ENCODE measurements at regions not wholly inside any gene's neighbourhood (a gene's known extent, or its start where the extent isn't known, plus 50 kb on each side); places are given as distances from the start of the nearest gene placed in this dataset.

- in situ Hi-C loops (cut with HindIII; ENCODE audit: low sequenced_read_pairs), result no loop called here
These were observed 219.1 kb upstream of the KLF6 start for GRCh38 chr10:4004144-4004543.

- in situ Hi-C loops (cut with HindIII; ENCODE audit: low sequenced_read_pairs), result no loop called here
These were observed 218.5 kb upstream of the KLF6 start for GRCh38 chr10:4003348-4003973.

GRCh38 chr10:4001811-4002210, 216.8 kb upstream of the KLF6 start:
- in situ Hi-C loops (cut with HindIII; ENCODE audit: low sequenced_read_pairs), result no loop called here

GRCh38 chr10:3999642-4000041, 214.6 kb upstream of the KLF6 start:
- in situ Hi-C loops (cut with HindIII; ENCODE audit: low sequenced_read_pairs), result no loop called here

- in situ Hi-C loops (cut with HindIII; ENCODE audit: low sequenced_read_pairs), result no loop called here
These were observed 211.7 kb upstream of the KLF6 start for GRCh38 chr10:3996697-3997096.

- in situ Hi-C loops (cut with HindIII; ENCODE audit: low sequenced_read_pairs), result no loop called here
These were observed 210.5 kb upstream of the KLF6 start for GRCh38 chr10:3995302-3996210.

- in situ Hi-C loops (cut with HindIII; ENCODE audit: low sequenced_read_pairs), result no loop called here
These were observed 207.6 kb upstream of the KLF6 start for GRCh38 chr10:3992382-3993178.

- in situ Hi-C loops (cut with HindIII; ENCODE audit: low sequenced_read_pairs), result no loop called here
These were observed 205.3 kb upstream of the KLF6 start for GRCh38 chr10:3990307-3990706.

GRCh38 chr10:3987143-3987974, 202.3 kb upstream of the KLF6 start:
- in situ Hi-C loops (cut with HindIII; ENCODE audit: low sequenced_read_pairs), result no loop called here

GRCh38 chr10:3986493-3987142, 201.6 kb upstream of the KLF6 start:
- in situ Hi-C loops (cut with HindIII; ENCODE audit: low sequenced_read_pairs), result no loop called here

- in situ Hi-C loops (cut with HindIII; ENCODE audit: low sequenced_read_pairs), result no loop called here
These were observed 197.9 kb upstream of the KLF6 start for GRCh38 chr10:3982746-3983442.

GRCh38 chr10:3981300-3981699, 196.3 kb upstream of the KLF6 start:
- in situ Hi-C loops (cut with HindIII; ENCODE audit: low sequenced_read_pairs), result no loop called here

- in situ Hi-C loops (cut with HindIII; ENCODE audit: low sequenced_read_pairs), result no loop called here
These were observed 195.7 kb upstream of the KLF6 start for GRCh38 chr10:3980660-3981059.

GRCh38 chr10:3980144-3980543, 195.1 kb upstream of the KLF6 start:
- in situ Hi-C loops (cut with HindIII; ENCODE audit: low sequenced_read_pairs), result no loop called here

- in situ Hi-C loops (cut with HindIII; ENCODE audit: low sequenced_read_pairs), result no loop called here
These were observed 193.8 kb upstream of the KLF6 start for GRCh38 chr10:3978761-3979160.

- in situ Hi-C loops (cut with HindIII; ENCODE audit: low sequenced_read_pairs), result no loop called here
These were observed 193.2 kb upstream of the KLF6 start for GRCh38 chr10:3978174-3978573.

- in situ Hi-C loops (cut with HindIII; ENCODE audit: low sequenced_read_pairs), result no loop called here
These were observed 192.8 kb upstream of the KLF6 start for GRCh38 chr10:3977761-3978160.

- in situ Hi-C loops (cut with HindIII; ENCODE audit: low sequenced_read_pairs), result no loop called here
These were observed 191.7 kb upstream of the KLF6 start for GRCh38 chr10:3976718-3977117.

GRCh38 chr10:3976171-3976570, 191.2 kb upstream of the KLF6 start:
- in situ Hi-C loops (cut with HindIII; ENCODE audit: low sequenced_read_pairs), result no loop called here

- in situ Hi-C loops (cut with HindIII; ENCODE audit: low sequenced_read_pairs), result no loop called here
These were observed 190.0 kb upstream of the KLF6 start for GRCh38 chr10:3975016-3975415.
